HL-60 (cell line): ENCODE measurements at regions not wholly inside any gene's neighbourhood (a gene's known extent, or its start where the extent isn't known, plus 50 kb on each side); places are given as distances from the start of the nearest gene placed in this dataset.

Source experiments
- GABPA ChIP-seq: IDR thresholded peaks from 2 replicates; pipeline ENCODE4 v1.6.1; 2012; ENCODE audit warnings: low read depth
- POLR2AphosphoS5 ChIP-seq: IDR thresholded peaks from 2 replicates; pipeline ENCODE4 v1.6.1; 2012; ENCODE audit warnings: low read depth

- TF ChIP-seq GABPA (no peak), POLR2AphosphoS5 (no peak)
Measured at GRCh38 chr13:55576389-55576788, 1564.3 kb upstream of the PRR20A start.
